BLaER1 treated with 17β-estradiol and CSF1 and Interleukin-3, amounts not matched to agents 10 nM and 100 nM (cell line): ENCODE measurements at regions not wholly inside any gene's neighbourhood (a gene's known extent, or its start where the extent isn't known, plus 50 kb on each side); places are given as distances from the start of the nearest gene placed in this dataset.

Source experiments
- H3K27ac ChIP-seq, 11 experiments: shearing (Covaris generic); formaldehyde crosslinking; 2 replicates each; pipeline ENCODE4 v1.8.1; 2022
- H3K27me3 ChIP-seq, 11 experiments: shearing (Covaris generic); formaldehyde crosslinking; 2 replicates each; pipeline ENCODE4 v1.8.1; 2022
- H3K36me3 ChIP-seq, 11 experiments: shearing (Covaris generic); formaldehyde crosslinking; 2 replicates each; pipeline ENCODE4 v1.8.1; 2022
- H3K4me1 ChIP-seq, 10 experiments: shearing (Covaris generic); formaldehyde crosslinking; 2 replicates each; pipeline ENCODE4 v1.8.1; 2022
- H3K4me2 ChIP-seq, 11 experiments: shearing (Covaris generic); formaldehyde crosslinking; 2 replicates each; pipeline ENCODE4 v1.8.1; 2022
- H3K4me3 ChIP-seq, 10 experiments: shearing (Covaris generic); formaldehyde crosslinking; 2 replicates each; pipeline ENCODE4 v1.8.1; 2022
- H3K9ac ChIP-seq, 11 experiments: shearing (Covaris generic); formaldehyde crosslinking; 2 replicates each; pipeline ENCODE4 v1.8.1; 2022
- H3K9me3 ChIP-seq, 11 experiments: shearing (Covaris generic); formaldehyde crosslinking; replicated peaks in 1 of 11; 2 replicates each; pipeline ENCODE4 v1.8.1; 2022
- H4K20me1 ChIP-seq, 11 experiments: shearing (Covaris generic); formaldehyde crosslinking; 2 replicates each; pipeline ENCODE4 v1.8.1; 2022
- Cebpa-rat ChIP-seq, 11 experiments: shearing (Covaris generic); IDR thresholded peaks; 2 replicates each; pipeline ENCODE4 v1.8.1; 2022

- Histone ChIP-seq H3K9me3 (no peaks in the 10 kb centered on the region), H3K27me3 (no peaks in the 10 kb centered on the region), H3K4me3 (no peak overlapping the region), H3K4me2 (no peak overlapping the region), H3K9ac (no peak overlapping the region), H3K36me3 (no peaks in the 10 kb centered on the region), H3K4me1 (no peaks in the 10 kb centered on the region), H3K27ac (no peak overlapping the region), H4K20me1 (no peaks in the 10 kb centered on the region)
- TF ChIP-seq Cebpa-rat (IDR thresholded peaks at IDR 0.05), result no peak
Measured at GRCh38 chr4:126081336-126081735, 766.6 kb downstream of the FAT4 start.

DNA sequence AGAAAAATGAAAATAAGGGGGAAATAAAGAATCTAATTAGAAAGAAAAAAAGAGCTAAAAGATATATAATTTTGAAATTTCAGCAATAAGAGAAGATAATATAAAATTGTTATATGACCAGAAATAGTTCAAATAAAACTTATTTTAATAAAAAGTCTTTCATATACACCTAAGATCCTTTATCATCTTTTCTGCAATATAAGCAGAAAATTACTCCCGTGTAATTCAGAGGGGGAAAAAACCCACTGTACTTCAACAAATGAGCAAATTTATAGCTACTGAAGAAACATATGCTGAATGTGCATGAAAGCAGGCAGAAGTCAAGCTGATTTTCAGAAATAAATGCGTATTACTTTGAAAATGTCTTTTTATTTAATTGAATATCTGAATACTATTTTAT is 771.3 kb downstream of the FAT4 start:
- H3K9me3 ChIP-seq, result no peaks in the 10 kb centered on the region
- no peak overlapping the region for H3K4me2 ChIP-seq
- no peaks in the 10 kb centered on the region for H3K4me1 ChIP-seq
- H3K27ac ChIP-seq, result no peak overlapping the region
- TF ChIP-seq Cebpa-rat (IDR thresholded peaks at IDR 0.05), result no peak
- H3K9ac ChIP-seq, result no peak overlapping the region
- H3K4me3 ChIP-seq, result no peak overlapping the region
- H3K27me3 ChIP-seq, result no peaks in the 10 kb centered on the region
- no peaks in the 10 kb centered on the region for H4K20me1 ChIP-seq
- no peaks in the 10 kb centered on the region for H3K36me3 ChIP-seq

DNA sequence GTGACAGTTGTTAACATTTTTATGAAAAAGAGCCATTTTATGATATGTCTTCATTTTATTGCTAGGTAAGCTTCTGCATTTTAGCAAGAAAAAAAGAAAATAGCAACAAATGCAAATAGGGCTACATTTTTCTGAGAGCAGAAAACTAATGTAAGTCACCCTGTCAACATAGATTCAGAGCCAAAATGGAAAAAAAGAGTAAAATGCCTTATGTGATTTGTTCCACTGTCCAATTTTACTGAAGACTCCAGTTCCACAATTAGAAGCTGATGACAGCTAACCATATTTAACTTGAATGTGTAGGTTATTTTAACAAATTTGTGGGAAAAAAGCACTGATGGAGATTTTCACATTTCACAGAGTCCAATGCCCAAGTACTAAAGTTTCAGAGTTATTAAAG is 772.3 kb downstream of the FAT4 start:
- no peak overlapping the region for H3K9ac ChIP-seq
- no peaks in the 10 kb centered on the region for H4K20me1 ChIP-seq
- no peaks in the 10 kb centered on the region for H3K36me3 ChIP-seq
- H3K4me2 ChIP-seq, result no peak overlapping the region
- no peaks in the 10 kb centered on the region for H3K4me1 ChIP-seq
- no peaks in the 10 kb centered on the region for H3K27me3 ChIP-seq
- TF ChIP-seq Cebpa-rat (IDR thresholded peaks at IDR 0.05), result no peak
- H3K4me3 ChIP-seq, result no peak overlapping the region
- no peak overlapping the region for H3K27ac ChIP-seq
- H3K9me3 ChIP-seq, result no peaks in the 10 kb centered on the region

- no peaks in the 10 kb centered on the region for H3K4me1 ChIP-seq
- H4K20me1 ChIP-seq, result no peaks in the 10 kb centered on the region
- no peak for TF ChIP-seq Cebpa-rat (IDR thresholded peaks at IDR 0.05)
Measured at GRCh38 chr4:126097155-126097799, 782.5 kb downstream of the FAT4 start.

GRCh38 chr4:126106658-126107057 is 791.9 kb downstream of the FAT4 start:
- H3K36me3 ChIP-seq, result no peaks in the 10 kb centered on the region
- H3K9me3 ChIP-seq, result no peaks in the 10 kb centered on the region; a peak in 1 of 22 replicates
- H4K20me1 ChIP-seq, result no peaks in the 10 kb centered on the region
- TF ChIP-seq Cebpa-rat (IDR thresholded peaks at IDR 0.05), result no peak
- no peaks in the 10 kb centered on the region for H3K4me1 ChIP-seq
- H3K4me2 ChIP-seq, result no peak overlapping the region
- no peak overlapping the region for H3K9ac ChIP-seq
- no peak overlapping the region for H3K4me3 ChIP-seq
- H3K27me3 ChIP-seq, result no peaks in the 10 kb centered on the region
- H3K27ac ChIP-seq, result no peak overlapping the region

More at GRCh38 chr4:126097155-126097799, 782.5 kb downstream of the FAT4 start:
- no peak overlapping the region for H3K4me2 ChIP-seq
- no peak overlapping the region for H3K4me3 ChIP-seq
- no peak overlapping the region for H3K9ac ChIP-seq
- no peaks in the 10 kb centered on the region for H3K36me3 ChIP-seq
- H3K9me3 ChIP-seq, result no peaks in the 10 kb centered on the region
- no peaks in the 10 kb centered on the region for H3K27me3 ChIP-seq
- H3K27ac ChIP-seq, result no peak overlapping the region

- peaks cover 0 to 25% (median 5%) of the 10 kb centered on the region in 11 experiments; a peak in 8 of 22 replicates for H3K9me3 ChIP-seq
- H3K27me3 ChIP-seq, result no peaks in the 10 kb centered on the region
- H3K4me2 ChIP-seq, result no peak overlapping the region
- TF ChIP-seq Cebpa-rat (IDR thresholded peaks at IDR 0.05), result no peak
- H3K27ac ChIP-seq, result no peak overlapping the region
- H3K4me3 ChIP-seq, result no peak overlapping the region
- no peaks in the 10 kb centered on the region for H3K36me3 ChIP-seq
- H4K20me1 ChIP-seq, result no peaks in the 10 kb centered on the region
- H3K9ac ChIP-seq, result no peak overlapping the region
- no peaks in the 10 kb centered on the region for H3K4me1 ChIP-seq
Measured at GRCh38 chr4:126109836-126110235, 795.1 kb downstream of the FAT4 start.

DNA sequence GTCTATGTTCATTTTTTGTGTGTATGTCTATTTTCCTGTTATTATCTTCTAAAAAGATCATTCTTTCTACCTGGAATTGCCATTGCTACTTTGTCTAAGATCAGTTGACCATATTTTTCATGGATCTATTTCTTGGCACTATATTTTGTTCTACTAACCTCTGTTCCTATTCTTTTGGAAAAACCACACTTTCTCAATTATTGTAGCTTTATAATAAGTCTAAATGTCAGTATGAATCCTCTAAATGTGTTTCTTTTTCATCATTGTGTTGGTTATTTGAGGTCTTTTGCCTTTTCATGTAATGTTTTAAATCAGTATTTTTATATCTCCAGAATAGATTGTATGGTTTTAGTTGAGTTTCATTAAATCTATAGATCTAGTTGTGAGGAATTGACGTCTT is 798.3 kb downstream of the FAT4 start:
- Histone ChIP-seq H3K4me3 (no peak overlapping the region), H4K20me1 (no peaks in the 10 kb centered on the region), H3K9ac (no peak overlapping the region), H3K36me3 (no peaks in the 10 kb centered on the region), H3K4me2 (no peak overlapping the region), H3K27me3 (no peaks in the 10 kb centered on the region), H3K9me3 (peaks cover 0 to 36% (median 5%) of the 10 kb centered on the region in 11 experiments; a peak in 8 of 22 replicates), H3K4me1 (no peaks in the 10 kb centered on the region), H3K27ac (no peak overlapping the region)
- no peak for TF ChIP-seq Cebpa-rat (IDR thresholded peaks at IDR 0.05)

GRCh38 chr4:126123611-126124325 is 809.0 kb downstream of the FAT4 start:
- no peak for TF ChIP-seq Cebpa-rat (IDR thresholded peaks at IDR 0.05)
- Histone ChIP-seq H3K4me3 (no peak overlapping the region), H3K27ac (no peak overlapping the region), H3K36me3 (no peaks in the 10 kb centered on the region), H3K27me3 (no peaks in the 10 kb centered on the region), H3K4me1 (no peaks in the 10 kb centered on the region), H3K9me3 (0 out of 22 replicates have a peak, but pooled peaks cover 0 to 4% (median 0%) of the 10 kb centered on the region in 11 experiments), H4K20me1 (no peaks in the 10 kb centered on the region), H3K4me2 (no peak overlapping the region), H3K9ac (no peak overlapping the region)

DNA sequence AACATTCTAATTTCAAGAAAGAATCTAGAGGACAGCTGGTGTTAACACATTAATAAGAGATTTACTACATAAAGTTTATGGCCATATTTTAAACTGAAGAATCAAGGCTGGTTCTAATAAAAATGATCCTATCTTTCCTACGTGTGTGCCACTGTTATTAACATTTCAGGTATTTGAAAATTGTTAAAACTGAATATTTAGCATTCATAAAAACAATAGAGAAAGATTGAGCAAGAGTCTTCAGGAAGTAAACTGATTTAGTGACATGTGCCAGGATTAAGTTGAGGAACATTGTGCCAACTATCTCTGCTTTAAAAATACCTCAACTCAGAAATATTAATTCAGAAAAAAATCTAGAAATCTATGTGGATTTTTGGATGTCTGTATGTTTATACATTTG is 810.1 kb downstream of the FAT4 start:
- Histone ChIP-seq H3K4me1 (no peaks in the 10 kb centered on the region), H4K20me1 (no peaks in the 10 kb centered on the region), H3K36me3 (no peaks in the 10 kb centered on the region), H3K27ac (no peak overlapping the region), H3K9ac (no peak overlapping the region), H3K4me3 (no peak overlapping the region), H3K27me3 (no peaks in the 10 kb centered on the region), H3K4me2 (no peak overlapping the region), H3K9me3 (no peaks in the 10 kb centered on the region)
- TF ChIP-seq Cebpa-rat (IDR thresholded peaks at IDR 0.05), result no peak

- H3K27ac ChIP-seq, result no peak overlapping the region
- H3K4me1 ChIP-seq, result no peaks in the 10 kb centered on the region; a peak in 1 of 20 replicates
- H3K9me3 ChIP-seq, result peaks cover 0 to 19% (median 6%) of the 10 kb centered on the region in 11 experiments; a peak in 4 of 22 replicates
- no peak for TF ChIP-seq Cebpa-rat (IDR thresholded peaks at IDR 0.05)
- H3K4me3 ChIP-seq, result no peak overlapping the region
- H3K4me2 ChIP-seq, result no peak overlapping the region
- H3K9ac ChIP-seq, result no peak overlapping the region
- H4K20me1 ChIP-seq, result no peaks in the 10 kb centered on the region
- no peaks in the 10 kb centered on the region for H3K27me3 ChIP-seq
- no peaks in the 10 kb centered on the region for H3K36me3 ChIP-seq
Measured at GRCh38 chr4:126130215-126130614, 815.5 kb downstream of the FAT4 start.
